Occipital lobe (tissue), 1 donor: ENCODE measurements at regions not wholly inside any gene's neighbourhood (a gene's known extent, or its start where the extent isn't known, plus 50 kb on each side); places are given as distances from the start of the nearest gene placed in this dataset.

Experiments
- DNase-seq: peaks from one replicate; lab custom pipeline; 2025; lab: John Stamatoyannopoulos, UW

DNA sequence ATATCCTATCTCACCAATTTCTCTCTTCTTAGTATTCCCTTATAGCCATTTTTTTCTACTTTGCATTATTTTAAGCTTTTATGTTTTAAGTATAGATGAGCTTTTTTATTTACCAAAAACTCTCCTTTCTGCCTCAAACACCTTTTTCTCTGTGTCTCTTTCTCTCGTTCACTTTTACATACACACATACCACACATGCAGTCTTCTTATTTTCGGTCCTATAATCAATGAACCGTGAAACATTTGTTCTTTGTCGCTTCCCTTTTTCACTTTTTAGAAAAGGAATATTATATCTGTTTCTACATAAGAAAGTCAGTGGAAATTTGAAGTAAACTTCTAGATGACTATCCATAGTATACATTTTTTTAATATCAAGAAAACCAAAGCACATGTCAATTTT lies 183.2 kb downstream of the MRPL39 start:
- DNase-seq, result no peak

DNA sequence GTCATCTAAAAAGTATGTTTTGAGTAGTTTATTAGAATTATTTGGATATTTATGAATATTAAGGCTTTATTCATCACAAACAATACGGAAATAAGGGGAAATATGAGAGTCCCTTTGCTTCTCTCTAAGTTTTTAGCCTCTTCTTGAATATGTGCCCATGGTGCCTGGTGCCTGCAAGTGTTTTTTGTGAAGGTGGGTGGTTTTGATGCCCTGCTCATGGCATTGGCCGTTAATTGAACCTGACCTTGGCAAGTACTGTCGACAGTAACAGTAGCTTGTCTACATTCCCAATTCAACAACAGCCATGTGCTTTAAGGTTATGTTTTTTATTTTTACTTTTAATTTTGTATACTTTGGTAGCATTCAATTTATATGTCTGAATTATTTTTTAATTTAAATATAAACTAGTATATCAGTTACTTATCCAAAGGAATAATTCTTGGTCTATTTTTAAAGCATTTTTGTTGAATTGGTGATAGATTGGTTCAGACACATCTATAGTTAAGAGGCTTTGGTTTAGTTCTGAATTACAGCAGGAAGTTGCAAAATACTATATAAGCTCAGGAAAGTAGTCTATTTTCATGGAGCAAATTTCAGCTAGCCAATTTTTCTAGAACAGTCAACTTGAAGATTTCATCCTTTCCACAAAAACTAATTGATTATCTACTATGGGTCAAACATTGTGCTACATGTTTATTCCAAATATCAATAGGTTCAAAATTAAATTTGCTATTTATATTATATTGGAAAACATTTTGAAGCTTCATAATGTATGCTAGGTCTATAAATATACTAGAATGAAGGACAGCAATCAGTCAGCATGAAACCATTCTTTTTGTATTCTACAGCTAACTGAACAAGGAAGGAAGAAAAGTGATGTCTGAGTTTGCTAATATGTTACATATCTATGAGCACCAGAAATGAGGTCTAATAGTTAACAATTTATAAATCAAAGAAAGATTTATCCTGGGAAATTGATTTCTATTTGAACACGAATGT lies 184.4 kb downstream of the MRPL39 start:
- DNase-seq, result no peak

DNA sequence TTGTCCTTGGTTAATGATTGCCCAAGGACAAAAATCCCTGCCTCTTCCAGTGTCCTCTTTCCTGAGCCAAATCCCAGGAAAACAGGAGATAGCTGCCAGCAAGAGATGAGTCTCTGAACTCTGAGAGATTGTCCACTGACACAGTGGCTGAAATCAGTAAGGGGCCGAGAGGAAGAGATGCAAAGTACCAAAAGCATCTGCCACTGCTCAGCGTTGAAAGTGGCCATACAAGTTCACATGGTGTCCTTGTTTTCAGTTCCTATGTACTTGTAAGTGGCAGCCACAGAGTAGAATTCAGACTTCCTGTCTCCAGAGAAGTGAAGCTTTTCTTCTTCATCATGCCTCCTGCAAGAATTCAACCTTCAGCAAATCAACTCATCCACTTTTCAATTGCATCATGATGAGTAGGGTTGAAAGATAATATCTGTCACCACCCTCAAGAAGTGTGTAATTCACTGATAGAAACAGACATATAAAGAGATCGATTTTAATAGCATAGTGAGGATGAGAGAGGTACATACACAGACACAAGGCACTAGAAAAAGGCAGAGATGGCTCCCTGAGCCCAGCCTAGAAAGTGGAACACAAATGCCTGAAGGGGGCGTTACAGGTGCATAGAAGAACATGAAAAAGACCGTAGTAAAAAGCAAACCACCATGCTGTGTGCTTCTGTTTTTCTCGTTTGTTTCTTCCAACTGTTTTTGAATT lies 185.8 kb downstream of the MRPL39 start:
- no peak for DNase-seq

- DNase-seq, result no peak
These were observed 186.4 kb downstream of the MRPL39 start for GRCh38 chr21:25420831-25421230.

- DNase-seq, result no peak
These were observed 190.6 kb downstream of the MRPL39 start for GRCh38 chr21:25416669-25417068.

DNA sequence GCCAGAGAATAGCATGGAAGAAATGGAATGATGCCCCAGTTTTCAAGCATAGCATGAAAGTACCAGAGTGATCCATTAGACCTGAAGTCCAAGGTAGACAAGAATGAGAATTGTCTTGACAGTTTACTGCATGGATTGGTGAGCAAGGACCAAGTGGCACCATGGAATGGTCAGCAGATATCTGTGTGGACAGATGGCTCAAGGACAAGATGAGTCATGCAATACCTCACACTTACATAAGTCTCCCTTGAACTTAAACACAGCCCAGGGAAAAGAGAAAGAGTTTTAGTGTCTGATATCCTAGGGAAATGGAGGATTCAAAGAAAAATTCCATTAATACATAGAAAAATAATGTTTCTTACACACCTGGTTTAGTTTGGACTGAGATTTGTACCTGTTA lies 195.2 kb downstream of the MRPL39 start:
- DNase-seq, result no peak

- DNase-seq, result no peak
These were observed 197.3 kb downstream of the MRPL39 start for GRCh38 chr21:25409978-25410377.

DNA sequence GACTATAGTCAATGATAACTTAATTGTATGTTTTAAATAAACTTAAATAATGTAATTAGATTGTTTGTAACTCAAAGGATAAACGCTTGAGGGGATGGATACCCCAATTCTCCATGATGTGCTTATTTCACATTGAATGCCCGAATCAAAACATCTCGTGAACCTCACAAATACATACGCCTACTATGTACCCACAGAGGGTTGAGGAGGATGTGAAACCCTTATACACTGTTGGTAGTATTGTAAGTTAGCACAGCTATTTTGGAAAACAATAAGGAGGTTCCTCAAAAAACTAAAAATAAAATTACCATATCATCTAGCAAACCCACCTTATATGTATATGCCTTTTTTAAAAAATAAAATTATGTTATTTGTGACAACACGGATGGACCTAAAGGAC lies 198.6 kb downstream of the MRPL39 start:
- no peak for DNase-seq

- no peak for DNase-seq
These were observed 200.2 kb downstream of the MRPL39 start for GRCh38 chr21:25406887-25407579.

- no peak for DNase-seq
These were observed 201.3 kb downstream of the MRPL39 start for GRCh38 chr21:25405984-25406383.

- DNase-seq, result no peak
These were observed 204.9 kb downstream of the MRPL39 start for GRCh38 chr21:25402134-25402961.

DNA sequence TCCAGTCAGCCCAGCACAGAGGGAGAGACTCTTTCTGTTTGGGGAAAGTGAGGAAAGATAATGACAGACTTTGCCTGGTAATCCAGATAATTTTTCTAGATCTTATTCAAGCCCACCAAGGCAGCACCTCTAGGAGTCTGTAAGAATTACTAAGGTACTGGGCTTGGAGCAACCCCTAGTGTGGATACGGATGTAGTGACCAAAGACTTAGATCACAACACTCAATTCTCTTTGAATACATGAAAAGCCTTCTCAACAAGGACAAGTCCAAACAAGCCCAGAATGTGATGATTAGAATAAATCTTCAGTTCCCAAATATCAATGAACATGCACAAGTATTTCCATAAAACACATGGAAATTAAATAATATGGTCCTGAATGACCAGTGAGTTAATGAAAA lies 206.9 kb downstream of the MRPL39 start:
- DNase-seq, result no peak

DNA sequence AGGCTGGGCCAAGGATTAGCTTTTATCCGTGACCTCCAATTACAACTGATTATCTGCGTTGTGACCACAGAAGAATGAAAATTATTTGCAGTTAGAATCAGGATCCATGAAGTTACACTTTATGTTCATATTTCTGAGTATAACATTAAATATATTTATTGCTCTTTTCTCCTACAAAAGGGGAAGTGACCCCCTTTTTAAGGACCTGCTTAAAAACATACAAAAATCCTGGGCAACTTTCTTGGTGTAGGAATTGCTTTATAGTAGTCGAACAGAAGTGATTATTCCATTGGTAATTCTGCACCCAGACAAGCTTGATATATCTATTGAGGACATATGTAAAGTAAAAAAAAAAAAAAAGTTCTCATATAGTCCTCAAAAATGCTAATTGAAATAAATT lies 208.7 kb downstream of the MRPL39 start:
- DNase-seq, result no peak

GRCh38 chr21:25396135-25396711 lies 211.1 kb downstream of the MRPL39 start:
- no peak for DNase-seq

DNA sequence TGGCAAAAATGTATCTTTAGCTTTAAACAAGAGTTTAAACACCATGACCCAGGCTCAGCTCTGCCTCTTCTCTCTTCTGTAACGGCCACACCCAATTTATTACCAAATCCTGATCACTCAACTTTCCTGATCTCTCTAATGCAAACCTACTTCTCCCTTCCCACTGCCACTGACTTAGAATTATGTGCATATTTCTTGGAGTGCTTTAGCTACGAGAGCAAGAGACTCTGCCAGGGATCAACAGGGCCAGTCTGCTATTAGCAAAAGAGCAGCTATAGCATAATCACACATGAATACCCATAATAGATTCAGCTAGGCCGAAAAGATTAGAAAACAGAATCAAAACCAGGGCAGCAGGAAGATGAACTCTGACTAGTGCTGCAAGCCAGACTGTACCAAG lies 215.5 kb downstream of the MRPL39 start:
- no peak for DNase-seq

GRCh38 chr21:25390701-25391100 lies 216.6 kb downstream of the MRPL39 start:
- DNase-seq, result no peak

DNA sequence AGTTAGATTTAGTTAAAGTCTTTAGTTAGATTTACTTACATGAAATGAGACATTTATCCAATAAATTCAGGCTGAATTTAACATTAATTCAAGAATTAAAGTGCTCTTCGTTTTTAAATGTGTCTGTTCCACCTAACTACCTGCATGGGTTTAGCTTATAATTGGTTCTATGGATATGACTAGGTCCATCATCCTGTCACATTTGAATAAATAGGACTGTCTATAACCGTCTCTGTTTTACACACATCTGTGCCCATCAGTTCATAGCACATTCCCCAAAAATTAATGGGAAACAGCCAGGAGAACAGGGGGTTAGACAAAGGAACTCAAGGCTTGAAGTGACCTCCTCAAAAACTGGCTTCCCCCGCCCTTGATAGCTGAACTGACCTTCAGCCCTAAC lies 219.6 kb downstream of the MRPL39 start:
- DNase-seq, result no peak

DNA sequence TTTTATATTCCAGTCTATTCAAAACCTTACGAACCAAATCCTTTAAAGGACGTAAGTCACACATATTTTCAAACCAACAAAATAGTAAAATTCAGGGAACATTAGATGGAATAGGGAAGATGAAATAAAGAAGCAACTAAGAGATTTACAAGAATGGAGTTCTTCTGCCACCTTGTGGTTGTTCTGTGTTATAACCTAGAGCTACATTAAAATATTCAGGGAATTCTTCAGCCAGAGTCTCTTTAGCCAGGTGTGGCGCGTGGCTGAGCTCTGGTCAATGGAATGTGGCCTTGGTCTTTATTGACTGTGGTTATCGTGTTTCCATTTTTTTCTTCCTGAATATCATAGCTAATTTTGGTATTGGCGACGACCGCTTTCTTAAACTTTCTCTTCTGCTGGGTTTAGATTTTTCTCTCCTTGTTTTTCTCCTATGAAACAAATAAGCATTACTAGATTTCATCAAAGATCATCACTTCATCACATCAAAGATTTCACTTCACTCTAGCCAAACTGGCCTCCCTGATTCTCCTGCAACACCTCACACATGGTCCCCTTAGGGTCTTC lies 221.3 kb downstream of the MRPL39 start:
- no peak for DNase-seq

DNA sequence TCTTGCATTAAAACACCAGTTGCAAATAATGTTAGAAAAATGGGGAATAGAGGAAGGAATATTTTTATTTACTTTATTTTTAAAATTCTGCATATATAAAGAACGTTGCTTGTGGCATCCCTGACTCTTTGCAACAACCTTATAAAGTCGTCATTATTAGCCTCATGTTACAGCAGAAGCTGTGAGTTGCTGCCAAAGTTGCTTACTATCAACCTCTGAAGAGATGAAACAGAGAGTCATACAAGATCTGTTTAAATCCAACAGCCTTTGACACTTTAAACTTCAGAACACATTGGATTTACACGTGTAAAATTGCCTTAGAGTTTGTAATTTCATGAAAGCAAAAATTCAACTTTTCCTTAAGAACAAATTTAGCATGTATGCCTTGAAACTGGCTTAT lies 221.9 kb downstream of the MRPL39 start:
- no peak for DNase-seq

- DNase-seq, result no peak
These were observed 222.5 kb downstream of the MRPL39 start for GRCh38 chr21:25384782-25385181.

- no peak for DNase-seq
These were observed 223.7 kb downstream of the MRPL39 start for GRCh38 chr21:25383545-25383944.
